Fibroblast of lung (primary cell): ENCODE measurements at regions not wholly inside any gene's neighbourhood (a gene's known extent, or its start where the extent isn't known, plus 50 kb on each side); places are given as distances from the start of the nearest gene placed in this dataset.

Experiments
- EZH2 ChIP-seq: IDR thresholded peaks from 2 replicates; pipeline ENCODE4 v1.5.1; 2012; ENCODE audit warnings: low read length, control low read depth, mild to moderate bottlenecking; ENCODE audit errors: missing control alignments
- TF ChIP-seq, protein P1 (sequence below), 2 donors: IDR thresholded peaks in 1 of 2; conservative IDR thresholded peaks in 1 of 2; 1 replicate in 1 of 2; 2 replicates in 1 of 2; pipeline ENCODE4 v1.5.1; 2011 to 2012; ENCODE audit warnings: low read length in 2 of 2, control low read depth in 1 of 2, inconsistent platforms in 1 of 2, low read depth in 1 of 2, mild to moderate bottlenecking in 1 of 2

DNA sequence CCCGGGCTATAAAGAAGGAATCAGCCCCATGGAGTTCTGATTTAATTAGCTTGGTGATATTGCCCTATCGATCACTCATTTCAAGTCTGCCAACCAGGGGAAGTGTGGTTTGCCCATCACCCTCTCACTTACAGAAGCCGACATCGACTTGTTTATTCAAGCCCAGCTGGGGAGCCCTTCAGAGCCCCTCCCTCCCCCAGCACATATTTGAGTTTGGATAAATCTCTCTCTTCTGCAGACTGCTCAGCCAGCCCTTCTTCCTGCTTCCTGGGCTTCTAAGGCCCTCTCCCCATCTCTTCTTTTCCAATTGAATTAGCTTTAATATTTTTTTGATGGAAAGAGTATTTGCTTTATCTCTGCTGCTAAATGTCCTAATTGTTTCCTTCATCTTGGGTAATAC is 299.0 kb downstream of the MIAT start:
- TF ChIP-seq, protein P1, sequence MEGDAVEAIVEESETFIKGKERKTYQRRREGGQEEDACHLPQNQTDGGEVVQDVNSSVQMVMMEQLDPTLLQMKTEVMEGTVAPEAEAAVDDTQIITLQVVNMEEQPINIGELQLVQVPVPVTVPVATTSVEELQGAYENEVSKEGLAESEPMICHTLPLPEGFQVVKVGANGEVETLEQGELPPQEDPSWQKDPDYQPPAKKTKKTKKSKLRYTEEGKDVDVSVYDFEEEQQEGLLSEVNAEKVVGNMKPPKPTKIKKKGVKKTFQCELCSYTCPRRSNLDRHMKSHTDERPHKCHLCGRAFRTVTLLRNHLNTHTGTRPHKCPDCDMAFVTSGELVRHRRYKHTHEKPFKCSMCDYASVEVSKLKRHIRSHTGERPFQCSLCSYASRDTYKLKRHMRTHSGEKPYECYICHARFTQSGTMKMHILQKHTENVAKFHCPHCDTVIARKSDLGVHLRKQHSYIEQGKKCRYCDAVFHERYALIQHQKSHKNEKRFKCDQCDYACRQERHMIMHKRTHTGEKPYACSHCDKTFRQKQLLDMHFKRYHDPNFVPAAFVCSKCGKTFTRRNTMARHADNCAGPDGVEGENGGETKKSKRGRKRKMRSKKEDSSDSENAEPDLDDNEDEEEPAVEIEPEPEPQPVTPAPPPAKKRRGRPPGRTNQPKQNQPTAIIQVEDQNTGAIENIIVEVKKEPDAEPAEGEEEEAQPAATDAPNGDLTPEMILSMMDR (conservative IDR thresholded peaks at IDR 0.05 in 1 of 2, IDR thresholded peaks at IDR 0.05 in 1 of 2; ENCODE audit: low read depth in 1 of 2, low read length in 2 of 2), result no peak
- TF ChIP-seq EZH2, result no peak
